ENCODE measurements at regions not wholly inside any gene's neighbourhood (a gene's known extent, or its start where the extent isn't known, plus 50 kb on each side); places are given as distances from the start of the nearest gene placed in this dataset.

DNA sequence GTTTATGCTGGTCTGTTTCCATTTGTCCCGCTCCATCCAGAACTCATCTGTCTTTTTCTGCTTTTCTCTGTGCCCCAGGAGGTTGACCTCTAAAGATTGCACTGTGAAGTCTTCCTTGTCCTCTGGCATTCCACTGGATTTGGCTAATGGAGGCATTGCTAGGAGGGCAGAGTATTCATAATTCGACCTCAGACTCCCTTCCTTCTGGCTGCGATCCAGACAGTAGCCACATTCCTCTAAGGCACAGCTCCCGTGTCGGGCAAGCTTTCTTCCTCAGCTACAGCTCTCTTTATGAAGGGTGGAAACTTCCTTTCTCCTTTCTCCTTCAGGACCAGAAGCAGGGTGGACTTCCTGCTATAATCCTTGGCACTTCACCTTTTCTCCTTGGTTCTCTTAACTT is 175.9 kb downstream of the BAMBI start:
- TF ChIP-seq POLR2A (conservative IDR thresholded peaks at IDR 0.05) (no peak), RFX7 (CRISPR knock-in tag; IDR thresholded peaks at IDR 0.05) (no peak), TCF3 (CRISPR knock-in tag; IDR thresholded peaks at IDR 0.05) (no peak), EP300 (IDR thresholded peaks at IDR 0.05; ENCODE audit: low read length) (no peak), GATAD2A (IDR thresholded peaks at IDR 0.05) (no peak)
- TF ChIP-seq, protein P1, sequence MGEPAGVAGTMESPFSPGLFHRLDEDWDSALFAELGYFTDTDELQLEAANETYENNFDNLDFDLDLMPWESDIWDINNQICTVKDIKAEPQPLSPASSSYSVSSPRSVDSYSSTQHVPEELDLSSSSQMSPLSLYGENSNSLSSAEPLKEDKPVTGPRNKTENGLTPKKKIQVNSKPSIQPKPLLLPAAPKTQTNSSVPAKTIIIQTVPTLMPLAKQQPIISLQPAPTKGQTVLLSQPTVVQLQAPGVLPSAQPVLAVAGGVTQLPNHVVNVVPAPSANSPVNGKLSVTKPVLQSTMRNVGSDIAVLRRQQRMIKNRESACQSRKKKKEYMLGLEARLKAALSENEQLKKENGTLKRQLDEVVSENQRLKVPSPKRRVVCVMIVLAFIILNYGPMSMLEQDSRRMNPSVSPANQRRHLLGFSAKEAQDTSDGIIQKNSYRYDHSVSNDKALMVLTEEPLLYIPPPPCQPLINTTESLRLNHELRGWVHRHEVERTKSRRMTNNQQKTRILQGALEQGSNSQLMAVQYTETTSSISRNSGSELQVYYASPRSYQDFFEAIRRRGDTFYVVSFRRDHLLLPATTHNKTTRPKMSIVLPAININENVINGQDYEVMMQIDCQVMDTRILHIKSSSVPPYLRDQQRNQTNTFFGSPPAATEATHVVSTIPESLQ (CRISPR knock-in tag; IDR thresholded peaks at IDR 0.05), result no peak
- TF ChIP-seq, protein P2, sequence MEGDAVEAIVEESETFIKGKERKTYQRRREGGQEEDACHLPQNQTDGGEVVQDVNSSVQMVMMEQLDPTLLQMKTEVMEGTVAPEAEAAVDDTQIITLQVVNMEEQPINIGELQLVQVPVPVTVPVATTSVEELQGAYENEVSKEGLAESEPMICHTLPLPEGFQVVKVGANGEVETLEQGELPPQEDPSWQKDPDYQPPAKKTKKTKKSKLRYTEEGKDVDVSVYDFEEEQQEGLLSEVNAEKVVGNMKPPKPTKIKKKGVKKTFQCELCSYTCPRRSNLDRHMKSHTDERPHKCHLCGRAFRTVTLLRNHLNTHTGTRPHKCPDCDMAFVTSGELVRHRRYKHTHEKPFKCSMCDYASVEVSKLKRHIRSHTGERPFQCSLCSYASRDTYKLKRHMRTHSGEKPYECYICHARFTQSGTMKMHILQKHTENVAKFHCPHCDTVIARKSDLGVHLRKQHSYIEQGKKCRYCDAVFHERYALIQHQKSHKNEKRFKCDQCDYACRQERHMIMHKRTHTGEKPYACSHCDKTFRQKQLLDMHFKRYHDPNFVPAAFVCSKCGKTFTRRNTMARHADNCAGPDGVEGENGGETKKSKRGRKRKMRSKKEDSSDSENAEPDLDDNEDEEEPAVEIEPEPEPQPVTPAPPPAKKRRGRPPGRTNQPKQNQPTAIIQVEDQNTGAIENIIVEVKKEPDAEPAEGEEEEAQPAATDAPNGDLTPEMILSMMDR (IDR thresholded peaks at IDR 0.05 in 2 of 3, conservative IDR thresholded peaks at IDR 0.05 in 1 of 3; ENCODE audit: insufficient read depth in 2 of 3, low read depth in 1 of 3, low read length in 3 of 3), result no peak
- TF ChIP-seq, protein P3, sequence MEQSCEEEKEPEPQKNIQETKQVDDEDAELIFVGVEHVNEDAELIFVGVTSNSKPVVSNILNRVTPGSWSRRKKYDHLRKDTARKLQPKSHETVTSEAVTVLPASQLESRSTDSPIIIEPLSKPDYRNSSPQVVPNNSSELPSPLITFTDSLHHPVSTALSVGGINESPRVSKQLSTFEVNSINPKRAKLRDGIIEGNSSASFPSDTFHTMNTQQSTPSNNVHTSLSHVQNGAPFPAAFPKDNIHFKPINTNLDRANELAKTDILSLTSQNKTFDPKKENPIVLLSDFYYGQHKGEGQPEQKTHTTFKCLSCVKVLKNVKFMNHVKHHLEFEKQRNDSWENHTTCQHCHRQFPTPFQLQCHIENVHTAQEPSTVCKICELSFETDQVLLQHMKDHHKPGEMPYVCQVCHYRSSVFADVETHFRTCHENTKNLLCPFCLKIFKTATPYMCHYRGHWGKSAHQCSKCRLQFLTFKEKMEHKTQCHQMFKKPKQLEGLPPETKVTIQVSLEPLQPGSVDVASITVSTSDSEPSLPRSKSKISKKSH (CRISPR knock-in tag; IDR thresholded peaks at IDR 0.05), result no peak
- TF ChIP-seq, protein P4, sequence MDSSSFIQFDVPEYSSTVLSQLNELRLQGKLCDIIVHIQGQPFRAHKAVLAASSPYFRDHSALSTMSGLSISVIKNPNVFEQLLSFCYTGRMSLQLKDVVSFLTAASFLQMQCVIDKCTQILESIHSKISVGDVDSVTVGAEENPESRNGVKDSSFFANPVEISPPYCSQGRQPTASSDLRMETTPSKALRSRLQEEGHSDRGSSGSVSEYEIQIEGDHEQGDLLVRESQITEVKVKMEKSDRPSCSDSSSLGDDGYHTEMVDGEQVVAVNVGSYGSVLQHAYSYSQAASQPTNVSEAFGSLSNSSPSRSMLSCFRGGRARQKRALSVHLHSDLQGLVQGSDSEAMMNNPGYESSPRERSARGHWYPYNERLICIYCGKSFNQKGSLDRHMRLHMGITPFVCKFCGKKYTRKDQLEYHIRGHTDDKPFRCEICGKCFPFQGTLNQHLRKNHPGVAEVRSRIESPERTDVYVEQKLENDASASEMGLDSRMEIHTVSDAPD (CRISPR knock-in tag; IDR thresholded peaks at IDR 0.05), result no peak
- TF ChIP-seq, protein P5, sequence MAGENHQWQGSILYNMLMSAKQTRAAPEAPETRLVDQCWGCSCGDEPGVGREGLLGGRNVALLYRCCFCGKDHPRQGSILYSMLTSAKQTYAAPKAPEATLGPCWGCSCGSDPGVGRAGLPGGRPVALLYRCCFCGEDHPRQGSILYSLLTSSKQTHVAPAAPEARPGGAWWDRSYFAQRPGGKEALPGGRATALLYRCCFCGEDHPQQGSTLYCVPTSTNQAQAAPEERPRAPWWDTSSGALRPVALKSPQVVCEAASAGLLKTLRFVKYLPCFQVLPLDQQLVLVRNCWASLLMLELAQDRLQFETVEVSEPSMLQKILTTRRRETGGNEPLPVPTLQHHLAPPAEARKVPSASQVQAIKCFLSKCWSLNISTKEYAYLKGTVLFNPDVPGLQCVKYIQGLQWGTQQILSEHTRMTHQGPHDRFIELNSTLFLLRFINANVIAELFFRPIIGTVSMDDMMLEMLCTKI (IDR thresholded peaks at IDR 0.05; ENCODE audit: partially characterized antibody), result no peak
